Osteocyte (in vitro differentiated cells): ENCODE measurements at regions not wholly inside any gene's neighbourhood (a gene's known extent, or its start where the extent isn't known, plus 50 kb on each side); places are given as distances from the start of the nearest gene placed in this dataset.

ENCODE experiments used
- DNase-seq: peaks from one replicate; pipeline ENCODE4 v3.0.0; 2021; ENCODE audit warnings: mixed read lengths; ENCODE audit not compliant: unreplicated experiment; ENCODE audit errors: extremely low spot score
- H3K27ac Mint-ChIP-seq: one replicate; pipeline ENCODE4 v1.8.0; 2021; ENCODE audit warnings: mild to moderate bottlenecking, mixed read lengths; ENCODE audit not compliant: unreplicated experiment
- H3K27me3 Mint-ChIP-seq: one replicate; pipeline ENCODE4 v1.8.0; 2021; ENCODE audit warnings: mixed read lengths; ENCODE audit not compliant: unreplicated experiment
- H3K36me3 Mint-ChIP-seq: one replicate; pipeline ENCODE4 v1.8.0; 2021; ENCODE audit warnings: mixed read lengths; ENCODE audit not compliant: unreplicated experiment
- H3K4me1 Mint-ChIP-seq: one replicate; pipeline ENCODE4 v1.8.0; 2021; ENCODE audit warnings: mixed read lengths; ENCODE audit not compliant: unreplicated experiment
- H3K4me3 Mint-ChIP-seq: one replicate; pipeline ENCODE4 v1.8.0; 2021; ENCODE audit warnings: mild to moderate bottlenecking, moderate library complexity, mixed read lengths; ENCODE audit not compliant: unreplicated experiment
- H3K9me3 Mint-ChIP-seq: one replicate; pipeline ENCODE4 v1.8.0; 2021; ENCODE audit warnings: mixed read lengths; ENCODE audit not compliant: unreplicated experiment
- TF ChIP-seq, protein P1 (sequence below): fragments of 200-600 bp; sonication (generic); IDR thresholded peaks from 2 replicates; pipeline ENCODE4 v1.5.0; 2021; ENCODE audit warnings: antibody characterized with exemption, mild to moderate bottlenecking, moderate library complexity

GRCh38 chr1:54477153-54477561 is 70.9 kb upstream of the ACOT11 start:
- peaks cover 27% of the 10 kb centered on the region for H3K27me3 Mint-ChIP-seq
- TF ChIP-seq, protein P1, sequence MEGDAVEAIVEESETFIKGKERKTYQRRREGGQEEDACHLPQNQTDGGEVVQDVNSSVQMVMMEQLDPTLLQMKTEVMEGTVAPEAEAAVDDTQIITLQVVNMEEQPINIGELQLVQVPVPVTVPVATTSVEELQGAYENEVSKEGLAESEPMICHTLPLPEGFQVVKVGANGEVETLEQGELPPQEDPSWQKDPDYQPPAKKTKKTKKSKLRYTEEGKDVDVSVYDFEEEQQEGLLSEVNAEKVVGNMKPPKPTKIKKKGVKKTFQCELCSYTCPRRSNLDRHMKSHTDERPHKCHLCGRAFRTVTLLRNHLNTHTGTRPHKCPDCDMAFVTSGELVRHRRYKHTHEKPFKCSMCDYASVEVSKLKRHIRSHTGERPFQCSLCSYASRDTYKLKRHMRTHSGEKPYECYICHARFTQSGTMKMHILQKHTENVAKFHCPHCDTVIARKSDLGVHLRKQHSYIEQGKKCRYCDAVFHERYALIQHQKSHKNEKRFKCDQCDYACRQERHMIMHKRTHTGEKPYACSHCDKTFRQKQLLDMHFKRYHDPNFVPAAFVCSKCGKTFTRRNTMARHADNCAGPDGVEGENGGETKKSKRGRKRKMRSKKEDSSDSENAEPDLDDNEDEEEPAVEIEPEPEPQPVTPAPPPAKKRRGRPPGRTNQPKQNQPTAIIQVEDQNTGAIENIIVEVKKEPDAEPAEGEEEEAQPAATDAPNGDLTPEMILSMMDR = no peak
- H3K4me1 Mint-ChIP-seq = peaks cover 26% of the 10 kb centered on the region
- H3K9me3 Mint-ChIP-seq = no peaks in the 10 kb centered on the region
- H3K27ac Mint-ChIP-seq = no peak overlapping the region
- no peaks in the 10 kb centered on the region for H3K36me3 Mint-ChIP-seq
- H3K4me3 Mint-ChIP-seq = no peak overlapping the region
- no peak for DNase-seq

GRCh38 chr1:54476530-54477109 is 70.4 kb upstream of the SSBP3 start:
- no peaks in the 10 kb centered on the region for H3K9me3 Mint-ChIP-seq
- H3K27me3 Mint-ChIP-seq = peaks cover 27% of the 10 kb centered on the region
- no peak overlapping the region for H3K27ac Mint-ChIP-seq
- TF ChIP-seq, protein P1 = no peak
- no peak for DNase-seq
- no peak overlapping the region for H3K4me3 Mint-ChIP-seq
- H3K36me3 Mint-ChIP-seq = no peaks in the 10 kb centered on the region
- H3K4me1 Mint-ChIP-seq = peaks cover 24% of the 10 kb centered on the region

GRCh38 chr1:54475946-54476516 is 69.8 kb upstream of the SSBP3 start:
- H3K9me3 Mint-ChIP-seq = no peaks in the 10 kb centered on the region
- no peak overlapping the region for H3K27ac Mint-ChIP-seq
- H3K4me1 Mint-ChIP-seq = peaks cover 21% of the 10 kb centered on the region
- H3K36me3 Mint-ChIP-seq = no peaks in the 10 kb centered on the region
- H3K4me3 Mint-ChIP-seq = no peak overlapping the region
- TF ChIP-seq, protein P1 = no peak
- DNase-seq = no peak
- peaks cover 27% of the 10 kb centered on the region for H3K27me3 Mint-ChIP-seq

GRCh38 chr1:54475357-54475881 is 69.2 kb upstream of the SSBP3 start:
- H3K27ac Mint-ChIP-seq = peak overlapping the region; percentile 27
- H3K36me3 Mint-ChIP-seq = no peaks in the 10 kb centered on the region
- no peak overlapping the region for H3K4me3 Mint-ChIP-seq
- H3K4me1 Mint-ChIP-seq = peaks cover 16% of the 10 kb centered on the region
- H3K9me3 Mint-ChIP-seq = no peaks in the 10 kb centered on the region
- TF ChIP-seq, protein P1 = no peak
- peaks cover 27% of the 10 kb centered on the region for H3K27me3 Mint-ChIP-seq
- no peak for DNase-seq

DNA sequence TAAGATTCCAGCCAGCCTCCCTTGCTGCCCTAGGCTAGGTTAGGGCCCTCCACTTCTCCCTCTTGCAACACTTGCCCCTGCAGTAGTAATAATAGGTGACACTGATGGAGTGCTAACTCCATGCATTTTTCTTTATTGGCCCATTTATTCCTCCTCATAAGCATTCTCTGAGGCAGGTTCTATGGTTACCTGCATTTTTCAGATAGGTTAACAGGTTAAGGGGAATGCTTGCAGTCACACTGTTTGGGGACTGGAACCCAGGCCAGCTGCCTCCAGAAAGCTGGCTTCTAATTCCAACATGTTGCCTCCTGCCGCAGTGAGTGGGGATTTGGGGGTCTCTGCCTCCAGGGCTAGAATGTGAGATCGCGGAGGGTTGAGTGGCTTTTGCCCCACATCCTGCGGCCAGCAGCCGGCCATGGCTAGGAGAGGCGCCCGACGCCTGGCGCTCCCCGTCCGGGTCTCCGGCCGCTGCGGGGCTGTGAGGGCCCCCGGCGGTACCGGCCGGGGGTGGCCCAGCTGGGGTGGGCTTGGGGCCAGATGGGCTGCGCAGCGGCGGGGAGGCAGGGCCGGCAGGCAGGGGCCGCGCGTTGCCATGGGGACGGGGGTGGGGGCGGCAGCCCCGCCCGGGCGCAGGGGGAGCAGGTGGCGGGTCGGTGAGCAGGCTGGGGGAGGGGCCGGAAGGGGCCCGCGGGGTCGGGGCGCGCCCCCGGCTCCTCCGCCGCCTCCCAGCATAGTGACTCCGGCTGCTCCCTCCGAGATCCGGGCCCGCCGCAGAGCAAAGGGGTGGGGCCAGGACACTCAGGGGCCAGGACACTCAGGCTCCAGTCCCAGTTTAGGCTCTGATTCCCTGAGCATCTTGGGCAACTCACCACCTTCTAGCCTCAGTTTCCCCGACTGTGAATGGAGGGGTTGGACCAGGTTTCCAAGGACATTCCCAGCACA is 68.4 kb upstream of the SSBP3 start:
- peaks cover 11% of the 10 kb centered on the region for H3K4me1 Mint-ChIP-seq

More for the DNA sequence above, 68.4 kb upstream of the SSBP3 start:
- Mint-ChIP-seq H3K36me3 (no peaks in the 10 kb centered on the region), H3K9me3 (no peaks in the 10 kb centered on the region), H3K27me3 (peaks cover 27% of the 10 kb centered on the region), H3K4me3 (peak overlapping the region; percentile 53), H3K27ac (no peak overlapping the region)
- TF ChIP-seq, protein P1 = no peak
- DNase-seq = no peak
